GM21723 (cell line): ENCODE measurements at regions not wholly inside any gene's neighbourhood (a gene's known extent, or its start where the extent isn't known, plus 50 kb on each side); places are given as distances from the start of the nearest gene placed in this dataset.

Source experiments
- ATAC-seq: cut with Tn5 transposase; IDR thresholded peaks from one replicate; pipeline ENCODE4 v1.9.1; 2021; ENCODE audit warnings: mild to moderate bottlenecking, moderate library complexity; ENCODE audit not compliant: unreplicated experiment

GRCh38 chr2:16335604-16335930, 330.1 kb downstream of the CYRIA start:
- no peak for ATAC-seq

DNA sequence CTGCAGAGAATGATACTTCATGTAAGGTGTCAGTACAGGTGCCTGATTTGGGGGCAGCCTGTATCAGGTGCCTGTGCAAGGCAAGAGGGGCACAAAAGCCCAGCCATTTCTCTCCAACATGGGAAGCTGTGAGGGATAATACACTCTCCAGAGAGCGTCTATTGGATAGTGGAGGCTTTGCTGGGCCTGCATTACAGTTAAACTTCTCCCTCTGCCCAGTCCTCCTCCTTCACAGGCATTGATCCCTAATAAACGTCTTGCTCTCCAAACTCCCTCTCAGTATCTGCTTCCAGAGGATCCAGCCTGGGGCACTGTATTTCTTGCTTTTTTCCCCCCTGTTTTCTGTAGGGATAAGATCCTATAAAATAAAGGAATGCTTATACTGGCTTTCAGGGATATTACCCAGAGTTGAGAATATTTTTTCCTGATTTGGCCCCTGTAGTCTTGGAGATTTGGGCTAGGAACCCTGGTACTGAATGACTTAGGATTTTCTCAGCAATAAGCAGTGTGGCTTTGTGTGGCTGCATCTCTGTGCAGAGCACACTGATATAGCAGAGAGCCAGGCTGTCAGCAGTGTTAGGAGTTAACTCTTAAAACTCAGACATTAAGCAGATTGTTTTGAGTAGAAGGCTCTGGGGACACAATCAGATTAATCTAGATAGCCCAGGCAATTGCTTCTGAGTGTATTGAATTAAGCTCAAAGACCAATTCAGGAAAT, 330.6 kb downstream of the CYRIA start:
- no peak for ATAC-seq

GRCh38 chr2:16334366-16334765, 331.3 kb downstream of the CYRIA start:
- ATAC-seq, result no peak

DNA sequence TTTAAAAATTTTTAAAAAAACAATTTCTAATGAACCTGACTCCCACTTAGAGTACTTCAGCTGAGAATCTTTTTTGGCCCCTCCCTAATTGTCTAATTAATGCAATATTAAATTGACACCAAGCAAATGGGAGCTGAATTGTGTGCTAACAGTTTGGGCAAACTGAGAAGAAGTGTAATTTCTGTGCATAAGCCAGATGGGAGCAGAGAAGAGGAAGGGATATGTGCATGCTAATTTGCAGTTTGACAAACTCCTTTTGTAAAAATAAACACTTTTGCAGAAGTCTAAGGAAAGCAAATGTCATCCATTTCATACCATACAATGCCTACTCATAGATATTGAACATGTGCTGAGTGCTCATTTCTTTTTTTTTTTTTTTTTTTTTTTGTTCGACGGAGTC, 332.0 kb downstream of the CYRIA start:
- no peak for ATAC-seq

GRCh38 chr2:16332681-16333557, 332.7 kb downstream of the CYRIA start:
- ATAC-seq, result no peak

GRCh38 chr2:16331772-16332171, 333.9 kb downstream of the CYRIA start:
- ATAC-seq, result no peak

- ATAC-seq, result no peak
These were observed 334.7 kb downstream of the CYRIA start for GRCh38 chr2:16330982-16331381.

DNA sequence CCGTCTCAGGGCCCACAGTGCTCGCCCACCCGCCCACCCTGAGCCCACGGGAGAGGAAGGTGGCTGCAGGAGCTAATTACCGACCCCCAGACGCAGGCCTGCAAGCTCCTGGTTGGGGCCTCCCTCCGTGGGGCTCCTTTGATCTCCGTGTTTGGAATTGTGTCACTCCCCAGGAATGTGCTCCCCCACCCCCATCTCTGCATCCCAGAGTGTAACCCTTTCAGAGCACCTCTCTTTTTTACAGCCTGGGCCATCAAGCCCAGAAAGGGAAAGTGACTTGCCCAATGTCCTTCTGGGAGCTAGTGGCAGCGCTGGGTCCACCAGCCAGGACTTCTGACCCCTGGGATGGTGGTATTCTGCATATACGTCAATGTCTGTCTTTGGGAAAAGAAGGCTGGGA, 335.1 kb downstream of the CYRIA start:
- no peak for ATAC-seq

DNA sequence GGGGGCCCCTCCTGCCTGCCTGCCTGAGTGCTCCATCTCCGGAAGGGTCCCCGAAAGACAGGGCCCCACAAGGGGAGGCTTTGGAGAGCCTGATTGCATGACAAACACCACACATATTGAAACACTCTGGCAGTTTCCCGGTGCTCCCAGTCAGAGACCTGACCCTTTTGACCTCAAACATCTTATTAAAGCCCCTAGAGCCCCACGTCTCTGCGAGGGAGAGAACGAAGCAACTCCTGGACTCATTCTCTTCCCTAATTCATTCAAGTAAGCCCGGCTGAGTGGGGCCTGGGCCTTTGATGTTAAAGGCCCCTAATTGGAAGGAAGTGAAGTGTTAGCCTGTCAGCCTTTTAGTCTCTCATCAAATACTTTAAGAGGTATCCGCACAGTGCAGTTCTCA, 335.6 kb downstream of the CYRIA start:
- ATAC-seq, result no peak

DNA sequence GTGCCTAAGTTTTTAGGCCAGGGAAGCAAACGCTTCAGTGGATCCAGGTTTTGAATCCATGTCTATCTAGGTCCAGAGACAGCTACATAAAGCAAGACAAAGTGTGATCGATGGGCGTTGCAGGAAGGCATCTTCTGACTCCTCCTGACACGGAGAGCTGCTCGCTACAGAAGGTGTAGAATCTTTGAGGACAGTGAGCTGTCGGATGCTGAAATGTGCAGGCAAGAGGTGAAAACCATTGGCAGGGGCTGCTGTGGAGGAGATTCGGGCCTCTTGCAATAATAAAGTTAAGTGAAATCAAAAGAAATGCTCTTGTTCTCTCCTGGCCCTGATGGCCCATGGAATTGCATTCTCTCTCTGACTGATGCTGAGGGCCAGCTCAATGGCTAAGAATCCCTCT, 336.2 kb downstream of the CYRIA start:
- no peak for ATAC-seq

DNA sequence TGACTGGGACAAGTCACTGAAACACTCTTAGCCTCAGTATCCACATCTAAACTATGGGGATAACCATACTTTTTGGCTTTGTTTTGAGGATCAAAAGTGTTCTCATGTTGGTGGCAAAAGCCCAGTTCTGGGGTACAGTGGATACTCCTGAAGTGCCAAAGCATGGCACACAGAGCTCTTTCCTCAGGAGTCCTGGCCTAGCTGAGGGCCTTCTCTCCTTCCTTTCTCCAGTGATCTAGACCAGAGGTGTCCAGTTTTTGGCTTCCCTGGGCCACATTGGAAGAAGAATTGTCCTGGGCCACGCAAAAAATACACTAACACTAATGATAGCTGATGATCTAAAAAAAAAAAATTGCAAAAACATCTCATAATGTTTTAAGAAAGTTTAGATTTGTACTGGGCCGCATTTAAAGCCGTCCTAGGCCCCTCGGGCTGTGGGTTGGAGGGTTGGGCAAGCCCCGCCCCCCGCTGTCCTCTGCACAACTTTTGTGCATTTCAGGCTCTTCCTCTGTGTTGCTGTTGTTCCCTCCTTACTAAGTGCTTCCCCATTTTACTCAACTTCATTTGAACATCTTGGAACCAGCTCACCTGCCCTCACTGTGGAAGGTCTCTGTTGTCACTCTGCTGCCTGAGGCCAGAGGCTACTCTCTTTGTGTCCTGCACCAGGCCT, 337.0 kb downstream of the CYRIA start:
- ATAC-seq, result no peak

DNA sequence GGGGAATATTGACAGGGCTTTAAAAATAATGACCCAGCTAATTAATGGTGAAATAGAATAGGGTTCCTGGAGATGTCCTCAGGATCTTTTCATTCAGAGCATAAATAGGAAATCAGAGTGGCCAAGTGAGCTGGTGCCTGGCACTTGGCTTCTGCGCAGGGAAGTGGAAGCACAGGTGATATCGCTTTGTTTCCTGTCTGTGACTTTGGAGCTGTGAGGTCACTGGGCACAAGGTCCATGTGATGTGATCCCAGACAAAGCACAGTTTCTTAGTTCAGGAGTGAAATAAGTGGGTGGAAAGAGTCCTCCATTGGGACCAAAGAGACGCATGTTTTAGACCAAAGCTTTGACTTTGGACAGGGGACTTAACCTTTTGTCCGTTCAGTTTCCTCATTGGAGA, 338.3 kb downstream of the CYRIA start:
- no peak for ATAC-seq

- no peak for ATAC-seq
These were observed 338.8 kb downstream of the CYRIA start for GRCh38 chr2:16326711-16327300.

DNA sequence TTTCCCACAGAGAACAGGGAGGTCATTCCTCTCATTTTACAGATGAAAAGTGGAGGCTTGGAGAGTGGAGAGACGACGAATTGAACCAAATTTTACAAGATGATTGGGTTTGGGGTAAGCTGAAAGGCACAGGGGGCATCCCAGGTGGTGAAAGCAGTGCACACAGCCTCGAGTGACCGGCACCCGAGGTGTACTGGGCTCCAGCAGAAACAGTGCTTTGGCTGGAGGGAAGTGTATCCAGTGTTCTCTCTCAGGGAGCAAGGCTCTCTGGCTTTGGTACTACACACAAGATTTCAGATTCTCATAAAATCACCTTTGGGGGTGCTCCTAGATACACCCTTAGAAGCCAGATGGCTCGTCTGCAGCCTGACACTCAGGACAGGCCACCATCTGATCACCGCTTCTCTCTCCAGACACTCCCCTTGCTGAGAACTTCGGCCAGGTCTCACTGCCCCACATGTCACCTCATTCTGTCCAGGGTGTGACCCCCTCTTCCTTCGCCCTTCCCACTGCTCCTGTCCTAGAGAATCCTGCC, 339.6 kb downstream of the CYRIA start:
- no peak for ATAC-seq

DNA sequence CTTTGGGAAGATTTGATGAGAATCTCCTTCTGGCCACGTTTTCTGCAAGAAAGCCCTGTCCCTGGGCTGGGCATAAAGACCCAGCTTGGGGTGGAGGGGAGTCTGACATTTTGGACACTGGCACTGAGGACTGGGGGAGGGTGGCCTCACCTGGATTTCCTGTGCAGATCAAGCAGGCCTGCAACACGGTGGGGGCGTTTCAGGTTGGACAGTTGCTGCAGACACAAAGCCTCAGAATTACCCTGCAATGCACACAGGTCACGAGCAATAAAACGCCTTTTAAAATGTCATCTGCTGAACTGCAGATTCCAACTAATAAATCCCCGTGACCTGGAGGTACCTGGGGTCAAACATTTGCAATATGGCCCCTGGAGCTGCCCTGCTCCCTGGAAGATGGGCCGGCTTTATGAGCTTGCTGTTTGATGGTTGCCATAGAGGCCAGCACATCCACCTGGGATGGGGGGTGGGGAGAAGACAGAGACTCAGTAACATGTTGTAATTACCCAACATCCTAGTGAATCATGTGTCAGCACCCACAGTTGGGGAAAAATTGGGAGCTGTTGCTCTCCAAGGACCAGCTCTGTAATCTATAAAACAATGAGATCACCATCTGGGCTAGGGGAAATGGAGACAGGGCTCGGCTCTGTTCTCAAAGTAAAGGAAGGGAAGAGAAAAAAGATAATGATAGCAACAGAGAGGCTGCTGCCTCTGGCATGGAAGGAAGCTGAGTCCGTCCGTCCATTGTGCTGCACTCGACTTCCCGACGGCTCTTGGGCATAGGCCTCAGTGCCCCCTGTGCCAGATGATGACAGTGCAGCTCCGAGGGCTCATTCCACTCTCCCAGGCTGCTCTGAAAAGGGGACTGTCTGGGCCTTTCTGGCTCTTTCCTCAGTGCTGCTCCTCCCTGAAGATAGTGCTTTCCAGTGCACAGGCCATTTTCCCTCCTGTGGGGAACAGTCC, 340.3 kb downstream of the CYRIA start:
- ATAC-seq, result no peak

GRCh38 chr2:16324544-16324937, 341.1 kb downstream of the CYRIA start:
- ATAC-seq, result no peak

GRCh38 chr2:16323551-16324543, 341.8 kb downstream of the CYRIA start:
- no peak for ATAC-seq

- ATAC-seq, result no peak
These were observed 342.5 kb downstream of the CYRIA start for GRCh38 chr2:16323126-16323520.
